ENCODE measurements at regions not wholly inside any gene's neighbourhood (a gene's known extent, or its start where the extent isn't known, plus 50 kb on each side); places are given as distances from the start of the nearest gene placed in this dataset.

DNA sequence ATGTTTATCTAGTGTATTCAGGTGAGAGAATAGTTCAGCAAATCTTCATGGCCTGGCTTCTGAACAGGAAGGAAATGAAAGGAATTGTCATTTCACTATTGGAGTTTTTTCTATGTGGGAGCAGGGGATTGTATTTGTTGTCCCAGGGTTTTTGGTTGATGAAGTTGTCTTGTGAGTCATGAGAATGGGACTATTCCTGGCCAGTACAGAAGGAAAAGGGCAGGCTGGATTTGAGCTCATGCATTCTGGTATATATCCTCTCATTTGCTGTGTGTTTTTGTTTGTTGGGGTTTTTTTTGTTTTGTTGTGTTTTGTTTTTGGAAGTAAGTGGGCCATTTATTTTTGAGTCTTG lies 101.2 kb upstream of the MKLN1 start:
- peaks cover 21% of the 10 kb centered on the region for H3K4me1 Mint-ChIP-seq
- no peaks in the 10 kb centered on the region for H3K9me3 Mint-ChIP-seq (ENCODE audit: insufficient read depth)
- H3K36me3 ChIP-seq (replicated peaks in 1 of 2; ENCODE audit: control extremely low read depth in 1 of 2, control insufficient read depth in 1 of 2, extremely low read depth in 1 of 2, insufficient read depth in 2 of 2, low read length in 1 of 2), result no peaks in the 10 kb centered on the region
- no peaks in the 10 kb centered on the region for H3K27me3 Mint-ChIP-seq
- H3K4me3 Mint-ChIP-seq, result no peak overlapping the region
- no peak overlapping the region for H3K4me3 ChIP-seq (ENCODE audit: control extremely low read depth in 1 of 5, extremely low read depth in 1 of 5, insufficient read depth in 1 of 5, low read depth in 2 of 5, low read length in 4 of 5)
- intact Hi-C loops (cut with micrococcal nuclease), result no loop called here
- H3K9ac ChIP-seq (ENCODE audit: low read length), result no peak overlapping the region
- H3K4me2 ChIP-seq (replicated peaks; ENCODE audit: low read depth, low read length, poor library complexity, severe bottlenecking), result no peak overlapping the region
- CTCF ChIA-PET, result no interaction called here
- TF ChIP-seq, protein P1, sequence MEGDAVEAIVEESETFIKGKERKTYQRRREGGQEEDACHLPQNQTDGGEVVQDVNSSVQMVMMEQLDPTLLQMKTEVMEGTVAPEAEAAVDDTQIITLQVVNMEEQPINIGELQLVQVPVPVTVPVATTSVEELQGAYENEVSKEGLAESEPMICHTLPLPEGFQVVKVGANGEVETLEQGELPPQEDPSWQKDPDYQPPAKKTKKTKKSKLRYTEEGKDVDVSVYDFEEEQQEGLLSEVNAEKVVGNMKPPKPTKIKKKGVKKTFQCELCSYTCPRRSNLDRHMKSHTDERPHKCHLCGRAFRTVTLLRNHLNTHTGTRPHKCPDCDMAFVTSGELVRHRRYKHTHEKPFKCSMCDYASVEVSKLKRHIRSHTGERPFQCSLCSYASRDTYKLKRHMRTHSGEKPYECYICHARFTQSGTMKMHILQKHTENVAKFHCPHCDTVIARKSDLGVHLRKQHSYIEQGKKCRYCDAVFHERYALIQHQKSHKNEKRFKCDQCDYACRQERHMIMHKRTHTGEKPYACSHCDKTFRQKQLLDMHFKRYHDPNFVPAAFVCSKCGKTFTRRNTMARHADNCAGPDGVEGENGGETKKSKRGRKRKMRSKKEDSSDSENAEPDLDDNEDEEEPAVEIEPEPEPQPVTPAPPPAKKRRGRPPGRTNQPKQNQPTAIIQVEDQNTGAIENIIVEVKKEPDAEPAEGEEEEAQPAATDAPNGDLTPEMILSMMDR (IDR thresholded peaks at IDR 0.05), result no peak
- no peak for TF ChIP-seq EZH2 (IDR thresholded peaks at IDR 0.05; ENCODE audit: borderline replicate concordance, insufficient read depth, low read depth, low read length, poor library complexity, severe bottlenecking)
- H3K27ac ChIP-seq (ENCODE audit: low read length in 2 of 2), result no peak overlapping the region
- no peaks in the 10 kb centered on the region for H3K27me3 ChIP-seq (replicated peaks in 1 of 4; ENCODE audit: control extremely low read depth in 1 of 4, control insufficient read depth in 3 of 4, insufficient read depth in 4 of 4, low read length in 3 of 4)
- H3K79me2 ChIP-seq (ENCODE audit: control insufficient read depth, insufficient read depth, low read length), result no peaks in the 10 kb centered on the region
- no peaks in the 10 kb centered on the region for H3K9me3 ChIP-seq (ENCODE audit: control extremely low read depth in 1 of 3, control insufficient read depth in 2 of 3, insufficient read depth in 1 of 3, low read length in 2 of 3)
- ATAC-seq (ENCODE audit: low read depth) (no peak), DNase-seq (no peak)
- peaks cover 6 to 10% of the 10 kb centered on the region in 2 donors for H3K4me1 ChIP-seq (ENCODE audit: control insufficient read depth in 2 of 2, insufficient read depth in 2 of 2, low read length in 2 of 2)
- POLR2A ChIA-PET, result interaction anchor here (0.7 kb wide), 1 partner anchor 103 kb away, joined by 3 read pairs; no protein-coding TSS in a partner anchor
- H4K20me1 ChIP-seq (ENCODE audit: control insufficient read depth, insufficient read depth, low read length, poor library complexity, severe bottlenecking), result no peaks in the 10 kb centered on the region
- H2AFZ ChIP-seq (ENCODE audit: insufficient read depth, low read depth, low read length, poor library complexity, severe bottlenecking), result no peak overlapping the region
- H3K27ac Mint-ChIP-seq, result peak overlapping the region; percentile 37

DNA sequence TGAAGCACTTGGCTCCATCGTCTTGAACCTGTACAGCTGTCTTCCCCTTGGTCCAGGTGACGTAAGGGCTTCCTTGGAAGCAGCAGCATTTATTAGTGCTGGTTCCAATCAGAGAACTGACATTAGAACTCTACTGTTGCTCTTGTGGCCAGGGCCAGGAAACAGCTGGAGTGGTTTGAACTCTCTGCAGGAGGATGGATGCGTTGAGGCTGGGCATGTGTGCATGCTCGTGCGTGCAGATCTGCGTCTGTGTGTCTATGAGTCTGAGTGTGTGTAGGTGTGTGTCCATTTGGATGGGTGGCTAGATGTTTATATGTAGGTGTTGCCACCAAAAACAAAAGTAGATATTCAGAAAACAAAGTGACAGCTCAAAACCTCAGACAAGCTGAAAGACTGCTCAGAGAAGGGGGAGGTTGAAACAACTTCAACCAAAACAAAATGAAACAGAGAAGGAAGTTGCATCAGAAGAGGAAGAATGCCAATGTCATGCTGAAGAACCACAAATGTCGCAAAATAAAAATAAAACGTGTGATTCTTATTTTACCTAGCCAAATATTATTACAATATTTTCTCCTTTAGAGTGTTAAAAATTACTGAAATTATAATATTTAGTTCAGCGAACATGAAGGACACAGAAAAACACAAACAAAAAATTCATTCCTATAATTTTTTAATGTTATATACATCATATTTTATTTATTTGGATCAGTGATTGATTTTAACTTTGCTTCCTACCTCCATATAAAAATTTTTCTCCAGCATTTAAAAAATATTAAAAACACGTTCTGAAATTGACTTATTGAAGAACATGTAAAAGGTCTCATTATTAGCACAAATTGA lies 96.1 kb upstream of the MKLN1 start:
- ChIA-PET POLR2A (interaction anchor here (0.8 kb wide), 1 partner anchor 121 kb away, joined by 3 read pairs; no protein-coding TSS in a partner anchor), CTCF (interaction anchor here (1.0 to 2.0 kb wide), 2 partner anchors 122 to 125 kb away, joined by 4 to 10 read pairs; no protein-coding TSS in a partner anchor)
- Histone ChIP-seq H3K79me2 (ENCODE audit: control insufficient read depth, insufficient read depth, low read length) (no peaks in the 10 kb centered on the region), H3K27ac (ENCODE audit: low read length in 2 of 2) (peak overlapping the region; percentile 66 to 77), H3K4me2 (replicated peaks; ENCODE audit: low read depth, low read length, poor library complexity, severe bottlenecking) (peak overlapping the region; percentile 81), H3K4me1 (ENCODE audit: control insufficient read depth in 2 of 2, insufficient read depth in 2 of 2, low read length in 2 of 2) (peaks cover 6 to 11% of the 10 kb centered on the region in 2 donors), H4K20me1 (ENCODE audit: control insufficient read depth, insufficient read depth, low read length, poor library complexity, severe bottlenecking) (no peaks in the 10 kb centered on the region), H3K4me3 (ENCODE audit: control extremely low read depth in 1 of 5, extremely low read depth in 1 of 5, insufficient read depth in 1 of 5, low read depth in 2 of 5, low read length in 4 of 5) (peak overlapping the region; percentile 36 to 66 (median 44)), H3K9me3 (ENCODE audit: control extremely low read depth in 1 of 3, control insufficient read depth in 2 of 3, insufficient read depth in 1 of 3, low read length in 2 of 3) (no peaks in the 10 kb centered on the region), H2AFZ (ENCODE audit: insufficient read depth, low read depth, low read length, poor library complexity, severe bottlenecking) (peak overlapping the region; percentile 91), H3K27me3 (replicated peaks in 1 of 4; ENCODE audit: control extremely low read depth in 1 of 4, control insufficient read depth in 3 of 4, insufficient read depth in 4 of 4, low read length in 3 of 4) (no peaks in the 10 kb centered on the region), H3K36me3 (replicated peaks in 1 of 2; ENCODE audit: control extremely low read depth in 1 of 2, control insufficient read depth in 1 of 2, extremely low read depth in 1 of 2, insufficient read depth in 2 of 2, low read length in 1 of 2) (no peaks in the 10 kb centered on the region), H3K9ac (ENCODE audit: low read length) (peak overlapping the region; percentile 70)
- ATAC-seq (ENCODE audit: low read depth) (peak; percentile 76), DNase-seq (peak; percentile 75)
- intact Hi-C loops (cut with micrococcal nuclease), result loop anchor here (1.0 kb wide), 3 partner anchors 12 to 123 kb away; partner anchors contain the start of gene MKLN1
- Mint-ChIP-seq H3K27ac (peak overlapping the region; percentile 90), H3K4me3 (peak overlapping the region; percentile 86), H3K4me1 (peaks cover 24% of the 10 kb centered on the region), H3K27me3 (no peaks in the 10 kb centered on the region), H3K9me3 (ENCODE audit: insufficient read depth) (no peaks in the 10 kb centered on the region)
- TF ChIP-seq, protein P1 (IDR thresholded peaks at IDR 0.05), result no peak
- TF ChIP-seq EZH2 (IDR thresholded peaks at IDR 0.05; ENCODE audit: borderline replicate concordance, insufficient read depth, low read depth, low read length, poor library complexity, severe bottlenecking), result no peak
- WGBS (ENCODE audit: insufficient coverage), result 0% methylated on average over 5 of the region's 10 CpGs

All from B cell (primary cell).